ENCODE measurements at regions not wholly inside any gene's neighbourhood (a gene's known extent, or its start where the extent isn't known, plus 50 kb on each side); places are given as distances from the start of the nearest gene placed in this dataset.
"Not testable (repeated sequence)": the region's sequence is repeated elsewhere in the genome, so short reads cannot be mapped to it uniquely, and the experiment has no call there.

DNA sequence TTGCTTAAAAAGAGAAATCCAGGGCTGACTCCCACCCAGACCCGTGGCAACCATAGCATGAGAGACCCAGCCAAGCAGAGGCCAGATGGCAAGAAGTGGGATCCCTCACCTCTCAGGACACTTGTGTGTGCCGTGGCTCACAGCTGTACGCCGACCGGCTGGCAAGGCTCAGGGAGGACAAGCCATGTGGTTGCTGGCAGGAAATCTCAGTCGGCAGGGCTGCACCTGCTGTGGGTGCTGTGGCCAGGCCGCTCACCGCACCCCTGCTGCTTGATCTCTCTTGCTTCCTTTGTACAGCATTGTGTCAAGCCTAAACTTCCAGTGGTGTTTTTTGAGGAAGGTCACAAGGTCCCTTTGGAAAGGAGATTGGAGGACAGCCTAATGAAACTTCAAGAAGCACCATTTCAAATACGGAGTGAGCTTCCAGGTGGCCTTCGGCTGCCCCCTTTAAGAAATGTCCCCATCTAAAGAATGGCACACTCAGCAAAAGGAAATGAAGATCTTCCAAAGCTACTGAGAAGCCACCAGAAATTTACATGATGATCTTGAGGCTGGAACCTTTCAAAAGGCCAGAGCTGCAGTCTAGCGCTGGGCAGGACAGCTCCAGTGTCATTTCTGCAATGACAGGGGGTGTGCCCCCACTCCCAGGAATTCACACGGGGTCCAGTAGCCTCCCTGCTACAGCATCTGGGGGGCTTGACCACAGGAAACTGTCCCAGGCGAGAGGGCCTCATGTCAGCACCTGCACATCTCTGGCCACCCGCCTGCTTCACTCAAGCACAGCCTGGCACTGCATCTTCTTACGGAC, 409.0 kb upstream of the MGMT start:
- no peak overlapping the region for H3K9ac ChIP-seq (ENCODE audit: low read length)
- H3K27me3 ChIP-seq (ENCODE audit: control insufficient read depth, insufficient read depth, low read length), result no peaks in the 10 kb centered on the region
- no peaks in the 10 kb centered on the region for H3K4me1 ChIP-seq (ENCODE audit: control insufficient read depth, insufficient read depth, low read length)
- no peaks in the 10 kb centered on the region for H3K36me3 ChIP-seq (ENCODE audit: control insufficient read depth, insufficient read depth, low read length)
- no peaks in the 10 kb centered on the region for H3K9me3 ChIP-seq (ENCODE audit: control insufficient read depth, low read length)
- H3K4me3 ChIP-seq (ENCODE audit: low read length), result no peak overlapping the region

DNA sequence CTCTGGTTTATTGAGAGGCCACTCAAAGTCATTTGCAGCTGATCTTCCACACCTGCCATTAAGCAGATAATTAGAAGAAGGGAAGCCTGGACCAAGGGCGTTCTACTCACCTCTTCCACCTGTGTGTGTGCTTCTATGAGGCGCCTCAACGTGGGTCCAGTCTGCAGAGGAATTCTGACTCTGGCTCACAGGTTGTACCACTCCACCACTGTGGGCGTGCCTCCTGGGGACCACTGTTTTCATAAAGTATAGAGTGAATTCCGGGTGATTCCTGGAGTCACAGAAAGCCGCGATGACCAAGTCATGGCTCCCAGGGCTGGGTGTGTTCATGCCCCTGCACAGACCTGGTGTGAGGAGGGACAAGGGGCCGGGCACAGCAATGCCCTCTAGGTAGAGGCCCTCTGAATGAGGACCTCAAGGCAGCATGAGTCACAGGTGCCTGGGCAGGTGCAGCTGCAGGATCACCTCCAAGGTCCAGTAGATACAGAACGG, 408.3 kb upstream of the MGMT start:
- Histone ChIP-seq H3K9me3 (ENCODE audit: control insufficient read depth, low read length) (no peaks in the 10 kb centered on the region), H3K4me3 (ENCODE audit: low read length) (no peak overlapping the region), H3K9ac (ENCODE audit: low read length) (no peak overlapping the region), H3K36me3 (ENCODE audit: control insufficient read depth, insufficient read depth, low read length) (no peaks in the 10 kb centered on the region), H3K27me3 (ENCODE audit: control insufficient read depth, insufficient read depth, low read length) (no peaks in the 10 kb centered on the region), H3K4me1 (ENCODE audit: control insufficient read depth, insufficient read depth, low read length) (no peaks in the 10 kb centered on the region)

DNA sequence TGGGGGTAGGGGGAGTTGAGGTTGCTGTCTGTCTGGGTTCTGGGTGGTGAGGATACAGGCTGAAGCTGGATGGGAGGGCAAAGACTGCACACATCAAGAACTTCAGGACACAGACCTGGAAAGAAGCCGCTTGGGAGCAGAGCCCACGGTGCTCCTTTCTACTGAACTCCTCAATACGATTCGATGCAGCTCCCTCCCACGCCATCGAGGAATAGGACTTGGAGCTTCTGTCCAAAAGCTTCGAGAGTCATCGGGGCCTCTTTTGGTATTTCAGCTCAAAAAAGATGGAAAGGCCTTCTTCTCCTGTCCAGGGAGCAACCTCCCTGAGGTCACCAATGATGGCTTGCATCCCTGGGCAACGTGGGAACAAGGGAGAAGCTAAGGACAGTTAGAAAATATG, 407.1 kb upstream of the MGMT start:
- Histone ChIP-seq H3K4me3 (ENCODE audit: low read length) (no peak overlapping the region), H3K9me3 (ENCODE audit: control insufficient read depth, low read length) (no peaks in the 10 kb centered on the region), H3K36me3 (ENCODE audit: control insufficient read depth, insufficient read depth, low read length) (no peaks in the 10 kb centered on the region), H3K9ac (ENCODE audit: low read length) (no peak overlapping the region), H3K27me3 (ENCODE audit: control insufficient read depth, insufficient read depth, low read length) (no peaks in the 10 kb centered on the region), H3K4me1 (ENCODE audit: control insufficient read depth, insufficient read depth, low read length) (no peaks in the 10 kb centered on the region)

DNA sequence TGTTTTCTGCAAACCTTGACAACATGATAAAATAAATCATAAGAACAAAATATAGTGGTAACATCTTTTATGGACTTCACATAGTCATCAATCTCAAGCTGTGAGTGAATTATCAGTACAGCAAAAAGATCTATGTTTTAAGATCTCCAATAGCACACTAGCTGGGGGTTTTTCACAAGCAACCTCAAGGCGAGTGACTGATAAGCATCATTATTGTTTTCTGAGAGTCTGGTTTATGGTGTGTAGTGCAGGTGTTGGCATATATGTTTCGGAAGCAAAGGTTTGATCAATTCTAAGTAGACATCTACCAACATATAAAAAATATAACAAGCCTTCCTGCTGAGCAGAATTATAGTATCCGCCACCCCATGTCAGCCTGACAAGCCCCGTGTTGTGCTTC, 403.8 kb upstream of the MGMT start:
- no peaks in the 10 kb centered on the region for H3K36me3 ChIP-seq (ENCODE audit: control insufficient read depth, insufficient read depth, low read length)
- H3K4me1 ChIP-seq (ENCODE audit: control insufficient read depth, insufficient read depth, low read length), result no peaks in the 10 kb centered on the region
- H3K9me3 ChIP-seq (ENCODE audit: control insufficient read depth, low read length), result no peaks in the 10 kb centered on the region
- H3K9ac ChIP-seq (ENCODE audit: low read length), result no peak overlapping the region
- H3K27me3 ChIP-seq (ENCODE audit: control insufficient read depth, insufficient read depth, low read length), result no peaks in the 10 kb centered on the region
- no peak overlapping the region for H3K4me3 ChIP-seq (ENCODE audit: low read length)

DNA sequence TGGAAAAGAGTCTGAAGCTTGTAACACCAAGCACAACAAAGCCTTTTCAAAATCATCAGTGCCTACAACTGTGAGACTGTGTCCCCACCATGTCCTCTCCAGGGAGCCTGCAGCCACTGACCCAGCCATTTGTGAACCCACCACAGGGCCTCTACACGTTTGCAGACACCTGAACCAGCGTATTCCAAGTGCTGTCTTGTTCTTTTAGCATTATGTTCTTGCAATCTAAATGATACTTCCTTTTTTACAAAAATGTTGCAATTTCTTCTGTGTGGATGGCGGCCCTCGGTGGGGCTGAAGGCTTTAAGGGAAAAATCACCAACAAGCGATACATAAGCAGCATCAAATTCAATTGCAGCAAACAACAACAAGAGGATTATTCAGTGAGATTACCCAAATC, 403.2 kb upstream of the MGMT start:
- Histone ChIP-seq H3K9me3 (ENCODE audit: control insufficient read depth, low read length) (no peaks in the 10 kb centered on the region), H3K27me3 (ENCODE audit: control insufficient read depth, insufficient read depth, low read length) (no peaks in the 10 kb centered on the region), H3K36me3 (ENCODE audit: control insufficient read depth, insufficient read depth, low read length) (no peaks in the 10 kb centered on the region), H3K4me1 (ENCODE audit: control insufficient read depth, insufficient read depth, low read length) (no peaks in the 10 kb centered on the region), H3K4me3 (ENCODE audit: low read length) (no peak overlapping the region), H3K9ac (ENCODE audit: low read length) (no peak overlapping the region)

DNA sequence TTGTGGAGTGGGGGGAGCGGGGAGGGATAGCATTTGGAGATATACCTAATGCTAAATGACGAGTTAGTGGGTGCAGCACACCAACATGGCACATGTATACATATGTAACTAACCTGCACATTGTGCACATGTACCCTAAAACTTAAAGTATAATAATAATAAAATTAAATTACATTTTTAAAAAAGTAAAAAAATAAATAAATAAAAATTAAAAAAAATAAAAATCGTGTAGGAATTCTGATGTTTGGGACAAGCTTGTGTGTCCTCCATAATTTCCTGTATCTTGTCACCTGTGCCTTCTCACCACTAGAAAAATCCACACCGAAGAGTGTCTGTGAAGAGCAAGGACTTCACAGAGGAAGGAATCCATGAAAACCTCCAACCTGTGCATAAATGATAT, 400.5 kb upstream of the MGMT start:
- not testable (repeated sequence) for H3K27me3 ChIP-seq (ENCODE audit: control insufficient read depth, insufficient read depth, low read length); H3K4me1 ChIP-seq (ENCODE audit: control insufficient read depth, insufficient read depth, low read length); H3K9ac ChIP-seq (ENCODE audit: low read length); H3K9me3 ChIP-seq (ENCODE audit: control insufficient read depth, low read length); H3K36me3 ChIP-seq (ENCODE audit: control insufficient read depth, insufficient read depth, low read length); H3K4me3 ChIP-seq (ENCODE audit: low read length)

DNA sequence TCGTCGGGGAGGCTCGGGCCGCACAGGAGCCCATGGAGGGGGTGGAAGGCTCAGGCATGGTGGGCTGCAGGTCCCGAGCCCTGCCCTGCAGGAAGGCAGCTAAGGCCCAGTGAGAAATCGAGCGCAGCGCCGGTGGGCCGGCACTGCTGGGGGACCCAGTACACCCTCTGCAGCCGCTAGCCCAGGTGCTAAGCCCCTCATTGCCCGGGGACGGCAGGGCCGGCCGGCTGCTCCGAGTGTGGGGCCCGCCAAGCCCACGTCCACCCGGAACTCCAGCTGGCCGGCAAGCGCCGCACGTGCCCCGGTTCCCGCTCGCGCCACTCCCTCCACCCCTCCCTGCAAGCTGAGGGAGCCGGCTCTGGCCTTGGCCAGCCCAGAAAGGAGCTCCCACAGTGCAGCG, 395.6 kb upstream of the MGMT start:
- not testable (repeated sequence) for H3K27me3 ChIP-seq (ENCODE audit: control insufficient read depth, insufficient read depth, low read length); H3K9ac ChIP-seq (ENCODE audit: low read length); H3K4me1 ChIP-seq (ENCODE audit: control insufficient read depth, insufficient read depth, low read length); H3K4me3 ChIP-seq (ENCODE audit: low read length); H3K36me3 ChIP-seq (ENCODE audit: control insufficient read depth, insufficient read depth, low read length); H3K9me3 ChIP-seq (ENCODE audit: control insufficient read depth, low read length)

DNA sequence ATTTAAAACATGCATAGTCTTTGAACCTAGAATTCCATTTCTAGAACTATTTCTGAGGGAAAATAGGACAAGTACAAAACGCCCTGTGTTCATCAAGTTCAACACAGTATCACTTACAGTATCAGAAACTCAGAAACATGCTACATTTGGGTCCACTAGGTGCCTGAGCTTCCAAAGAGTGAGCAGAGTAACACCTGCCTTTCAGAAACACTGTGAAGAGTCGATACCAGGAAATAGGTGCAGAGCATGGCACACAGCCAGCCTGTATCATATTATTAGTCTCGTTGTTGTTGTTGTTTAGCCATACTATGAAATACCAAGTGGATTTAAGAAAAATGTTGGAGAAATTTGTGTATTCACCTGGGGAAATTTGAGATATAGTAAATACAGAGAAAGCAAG, 392.1 kb upstream of the MGMT start:
- H3K9ac ChIP-seq (ENCODE audit: low read length), result no peak overlapping the region
- H3K27me3 ChIP-seq (ENCODE audit: control insufficient read depth, insufficient read depth, low read length), result no peaks in the 10 kb centered on the region
- H3K4me3 ChIP-seq (ENCODE audit: low read length), result no peak overlapping the region
- H3K36me3 ChIP-seq (ENCODE audit: control insufficient read depth, insufficient read depth, low read length), result no peaks in the 10 kb centered on the region
- H3K4me1 ChIP-seq (ENCODE audit: control insufficient read depth, insufficient read depth, low read length), result no peaks in the 10 kb centered on the region
- no peaks in the 10 kb centered on the region for H3K9me3 ChIP-seq (ENCODE audit: control insufficient read depth, low read length)

DNA sequence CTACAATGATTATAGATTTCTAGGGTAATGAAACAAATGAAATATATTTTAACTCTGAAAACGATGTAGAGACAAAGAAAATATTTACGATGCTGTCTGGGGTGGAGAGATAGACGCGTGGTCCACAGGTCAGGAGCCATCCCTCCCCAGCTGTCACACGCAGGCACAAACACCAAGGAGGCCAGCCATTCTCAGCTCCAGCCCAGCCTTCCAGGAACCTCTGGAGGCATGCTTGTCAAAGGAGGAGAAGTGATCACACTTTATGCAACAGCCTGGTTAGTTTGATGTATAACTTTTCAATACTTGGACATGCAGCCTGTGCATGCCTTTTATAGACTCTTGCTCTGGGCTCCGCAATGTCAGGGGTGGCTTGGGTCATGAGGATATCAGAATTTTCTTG, 391.5 kb upstream of the MGMT start:
- H3K36me3 ChIP-seq (ENCODE audit: control insufficient read depth, insufficient read depth, low read length), result no peaks in the 10 kb centered on the region
- H3K9ac ChIP-seq (ENCODE audit: low read length), result no peak overlapping the region
- H3K4me3 ChIP-seq (ENCODE audit: low read length), result no peak overlapping the region
- no peaks in the 10 kb centered on the region for H3K4me1 ChIP-seq (ENCODE audit: control insufficient read depth, insufficient read depth, low read length)
- H3K9me3 ChIP-seq (ENCODE audit: control insufficient read depth, low read length), result no peaks in the 10 kb centered on the region
- H3K27me3 ChIP-seq (ENCODE audit: control insufficient read depth, insufficient read depth, low read length), result no peaks in the 10 kb centered on the region

DNA sequence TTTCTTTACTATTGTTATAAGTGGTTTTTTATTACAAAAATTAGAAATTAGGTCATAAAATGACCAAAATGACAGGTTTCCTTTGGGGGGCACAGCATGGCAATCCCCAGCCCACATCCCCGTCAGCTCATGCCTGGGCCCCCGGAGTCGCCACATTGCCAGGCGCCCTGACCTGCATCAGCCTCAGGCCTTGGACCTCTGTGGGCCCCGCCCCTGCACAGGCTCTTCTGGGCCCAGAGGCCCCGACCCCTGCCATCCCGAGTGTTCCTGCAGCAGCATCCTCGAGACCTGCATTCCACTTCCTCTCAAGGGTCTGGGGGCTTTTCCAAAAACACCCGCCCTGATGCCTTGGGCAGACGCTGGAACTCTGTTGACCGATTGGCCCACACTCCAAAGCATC, 391.1 kb upstream of the MGMT start:
- Histone ChIP-seq H3K27me3 (ENCODE audit: control insufficient read depth, insufficient read depth, low read length) (no peaks in the 10 kb centered on the region), H3K4me1 (ENCODE audit: control insufficient read depth, insufficient read depth, low read length) (no peaks in the 10 kb centered on the region), H3K9me3 (ENCODE audit: control insufficient read depth, low read length) (no peaks in the 10 kb centered on the region), H3K36me3 (ENCODE audit: control insufficient read depth, insufficient read depth, low read length) (no peaks in the 10 kb centered on the region), H3K9ac (ENCODE audit: low read length) (no peak overlapping the region), H3K4me3 (ENCODE audit: low read length) (no peak overlapping the region)

DNA sequence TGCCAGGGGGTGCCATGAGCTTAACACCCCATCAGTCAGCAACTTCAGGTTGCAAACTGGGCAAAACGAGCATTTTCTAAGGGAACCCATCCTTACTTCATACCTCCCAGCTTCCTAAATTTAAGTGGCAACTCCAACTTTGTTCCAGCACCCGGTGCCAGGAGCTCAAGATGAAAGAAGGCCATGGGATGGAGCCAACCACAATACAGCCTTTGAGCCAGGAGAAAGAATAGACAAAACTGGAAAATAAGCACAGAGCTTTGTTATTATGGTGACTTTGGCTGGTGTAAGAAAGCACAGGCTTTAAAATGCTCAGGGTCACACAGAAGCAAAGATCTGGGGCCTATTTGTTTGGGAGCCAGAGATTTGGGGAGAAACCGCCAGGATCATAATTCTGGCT, 388.7 kb upstream of the MGMT start:
- H3K27me3 ChIP-seq (ENCODE audit: control insufficient read depth, insufficient read depth, low read length), result no peaks in the 10 kb centered on the region
- no peak overlapping the region for H3K9ac ChIP-seq (ENCODE audit: low read length)
- H3K4me3 ChIP-seq (ENCODE audit: low read length), result no peak overlapping the region
- no peaks in the 10 kb centered on the region for H3K9me3 ChIP-seq (ENCODE audit: control insufficient read depth, low read length)
- H3K36me3 ChIP-seq (ENCODE audit: control insufficient read depth, insufficient read depth, low read length), result no peaks in the 10 kb centered on the region
- H3K4me1 ChIP-seq (ENCODE audit: control insufficient read depth, insufficient read depth, low read length), result no peaks in the 10 kb centered on the region

DNA sequence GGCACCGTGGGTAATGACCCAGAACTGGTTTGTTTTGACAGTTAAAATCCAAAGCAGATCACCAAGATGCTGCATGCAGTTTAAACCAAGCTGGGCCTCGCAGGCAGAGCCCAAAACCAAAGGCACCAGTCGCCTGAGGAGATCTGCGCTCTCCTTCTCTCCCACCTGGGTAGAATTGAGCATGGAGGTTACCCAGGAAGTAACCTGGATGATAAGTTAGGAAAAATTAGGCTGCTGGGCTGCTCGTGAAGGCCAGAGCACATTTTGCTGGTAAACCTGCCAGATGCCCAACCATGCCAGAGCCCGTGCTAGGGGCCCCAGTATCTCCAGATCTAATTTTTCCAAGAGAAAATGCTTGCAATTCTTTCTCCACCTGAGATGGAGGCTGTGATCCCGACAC, 388.3 kb upstream of the MGMT start:
- no peak overlapping the region for H3K9ac ChIP-seq (ENCODE audit: low read length)
- no peaks in the 10 kb centered on the region for H3K27me3 ChIP-seq (ENCODE audit: control insufficient read depth, insufficient read depth, low read length)
- H3K36me3 ChIP-seq (ENCODE audit: control insufficient read depth, insufficient read depth, low read length), result no peaks in the 10 kb centered on the region
- H3K9me3 ChIP-seq (ENCODE audit: control insufficient read depth, low read length), result no peaks in the 10 kb centered on the region
- H3K4me1 ChIP-seq (ENCODE audit: control insufficient read depth, insufficient read depth, low read length), result no peaks in the 10 kb centered on the region
- no peak overlapping the region for H3K4me3 ChIP-seq (ENCODE audit: low read length)

DNA sequence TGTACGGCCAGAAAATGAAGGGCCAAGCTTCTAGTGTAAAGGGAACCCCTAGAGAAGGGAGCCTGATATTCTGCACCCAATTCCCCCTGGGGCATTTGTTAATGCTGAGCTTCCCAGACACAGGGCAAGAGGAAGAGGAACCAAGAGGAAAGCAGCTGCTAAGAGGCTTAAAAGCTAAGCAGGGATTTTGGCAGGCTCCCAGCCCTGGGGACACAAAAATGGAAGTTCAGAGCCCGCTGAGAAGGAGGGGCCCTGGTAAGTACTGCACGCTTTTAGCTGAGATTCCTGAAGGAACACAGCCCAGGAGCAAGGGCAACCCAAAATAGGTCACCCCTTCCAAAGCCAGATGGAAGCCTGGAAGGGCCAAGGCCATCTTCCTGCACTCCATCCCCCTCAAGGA, 387.3 kb upstream of the MGMT start:
- Histone ChIP-seq H3K9me3 (ENCODE audit: control insufficient read depth, low read length) (no peaks in the 10 kb centered on the region), H3K4me1 (ENCODE audit: control insufficient read depth, insufficient read depth, low read length) (no peaks in the 10 kb centered on the region), H3K4me3 (ENCODE audit: low read length) (no peak overlapping the region), H3K36me3 (ENCODE audit: control insufficient read depth, insufficient read depth, low read length) (no peaks in the 10 kb centered on the region), H3K9ac (ENCODE audit: low read length) (no peak overlapping the region), H3K27me3 (ENCODE audit: control insufficient read depth, insufficient read depth, low read length) (no peaks in the 10 kb centered on the region)

All from mucosa of stomach (tissue), 1 donor.